Gastrocnemius medialis (tissue), 4 donors: ENCODE measurements at regions not wholly inside any gene's neighbourhood (a gene's known extent, or its start where the extent isn't known, plus 50 kb on each side); places are given as distances from the start of the nearest gene placed in this dataset.

ENCODE experiments used
- POLR2A ChIP-seq, 2 donors: fragments of 450-650 bp; IDR thresholded peaks; one replicate each; pipeline ENCODE4 v1.6.1; 2017; ENCODE audit warnings: antibody characterized with exemption in 2 of 2, mild to moderate bottlenecking in 2 of 2, moderate library complexity in 2 of 2
- TF ChIP-seq, protein P1 (sequence below), 5 experiments: fragments of 450-650 bp in 3 of 5; fragments of 200-600 bp in 2 of 5; sonication (generic) in 2 of 5; IDR thresholded peaks in 4 of 5; conservative IDR thresholded peaks in 1 of 5; 1 replicate in 4 of 5; 2 replicates in 1 of 5; pipeline ENCODE4 v1.5.1; 2016 to 2019; ENCODE audit warnings: antibody characterized with exemption in 5 of 5, mild to moderate bottlenecking in 3 of 5, moderate library complexity in 3 of 5

DNA sequence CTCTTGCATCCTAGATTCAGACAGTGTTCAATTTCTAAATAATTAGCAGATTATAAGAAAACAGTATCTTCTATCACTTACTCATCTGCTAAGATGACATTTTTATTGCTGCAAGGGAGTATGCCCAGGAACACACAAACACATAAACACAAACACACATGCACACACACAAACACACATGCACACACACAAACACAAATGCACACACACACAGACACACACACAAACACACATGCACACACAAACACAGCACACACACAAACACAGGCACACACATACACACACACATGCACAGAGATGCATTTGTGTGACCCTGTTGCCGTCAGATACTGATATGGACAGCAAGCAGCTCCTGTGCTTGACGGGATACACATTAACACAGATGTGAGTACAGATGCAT lies 612.9 kb downstream of the IRX1 start:
- TF ChIP-seq, protein P1, sequence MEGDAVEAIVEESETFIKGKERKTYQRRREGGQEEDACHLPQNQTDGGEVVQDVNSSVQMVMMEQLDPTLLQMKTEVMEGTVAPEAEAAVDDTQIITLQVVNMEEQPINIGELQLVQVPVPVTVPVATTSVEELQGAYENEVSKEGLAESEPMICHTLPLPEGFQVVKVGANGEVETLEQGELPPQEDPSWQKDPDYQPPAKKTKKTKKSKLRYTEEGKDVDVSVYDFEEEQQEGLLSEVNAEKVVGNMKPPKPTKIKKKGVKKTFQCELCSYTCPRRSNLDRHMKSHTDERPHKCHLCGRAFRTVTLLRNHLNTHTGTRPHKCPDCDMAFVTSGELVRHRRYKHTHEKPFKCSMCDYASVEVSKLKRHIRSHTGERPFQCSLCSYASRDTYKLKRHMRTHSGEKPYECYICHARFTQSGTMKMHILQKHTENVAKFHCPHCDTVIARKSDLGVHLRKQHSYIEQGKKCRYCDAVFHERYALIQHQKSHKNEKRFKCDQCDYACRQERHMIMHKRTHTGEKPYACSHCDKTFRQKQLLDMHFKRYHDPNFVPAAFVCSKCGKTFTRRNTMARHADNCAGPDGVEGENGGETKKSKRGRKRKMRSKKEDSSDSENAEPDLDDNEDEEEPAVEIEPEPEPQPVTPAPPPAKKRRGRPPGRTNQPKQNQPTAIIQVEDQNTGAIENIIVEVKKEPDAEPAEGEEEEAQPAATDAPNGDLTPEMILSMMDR (IDR thresholded peaks at IDR 0.05 in 4 of 5, conservative IDR thresholded peaks at IDR 0.05 in 1 of 5): no peak
- TF ChIP-seq POLR2A (IDR thresholded peaks at IDR 0.05): no peak
